ENCODE measurements at regions not wholly inside any gene's neighbourhood (a gene's known extent, or its start where the extent isn't known, plus 50 kb on each side); places are given as distances from the start of the nearest gene placed in this dataset.

DNA sequence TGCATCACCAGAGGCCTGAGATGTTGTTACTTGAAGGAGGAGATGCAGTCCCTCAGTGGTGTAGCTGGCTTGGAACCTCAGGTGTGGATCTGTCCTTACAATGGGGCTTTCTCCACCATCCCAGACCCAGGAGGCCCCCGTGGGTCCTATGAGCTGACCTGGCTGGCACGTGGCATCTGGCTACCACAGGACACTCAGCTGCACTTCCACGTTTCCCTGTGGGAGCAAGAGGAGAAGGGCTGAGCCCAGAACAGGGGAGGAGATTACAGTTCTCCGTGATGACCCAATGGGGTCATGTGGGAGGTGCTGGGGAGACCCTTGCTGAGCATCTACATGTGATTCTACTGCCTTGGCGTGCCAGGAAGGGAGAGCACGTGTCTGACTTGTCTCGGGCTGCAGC, 1448.4 kb downstream of the TBC1D22A start:
- ATAC-seq, result no peak

DNA sequence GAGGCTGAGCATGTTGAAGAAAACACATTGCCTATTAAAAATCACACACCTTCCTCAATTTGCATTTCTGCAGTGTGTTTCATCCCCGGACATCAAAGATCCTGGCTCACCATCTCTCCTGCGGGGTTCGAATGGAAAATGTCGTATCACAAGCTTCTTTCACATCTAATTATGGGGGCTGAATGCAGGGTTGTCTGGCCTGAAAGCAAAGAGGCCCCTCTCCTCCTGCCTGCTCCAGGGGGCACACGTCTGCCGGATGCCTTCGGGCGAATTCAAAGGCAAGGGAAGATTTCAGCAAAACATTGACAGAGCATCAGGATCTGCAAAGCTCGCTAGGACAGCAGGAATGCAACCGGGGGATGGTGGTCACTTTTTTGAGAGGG, 1447.7 kb downstream of the TBC1D22A start:
- no peak for ATAC-seq

- no peak for ATAC-seq
These were observed 1447.2 kb downstream of the TBC1D22A start for GRCh38 chr22:48209473-48210197.

GRCh38 chr22:48208894-48209293, 1446.4 kb downstream of the TBC1D22A start:
- no peak for ATAC-seq

DNA sequence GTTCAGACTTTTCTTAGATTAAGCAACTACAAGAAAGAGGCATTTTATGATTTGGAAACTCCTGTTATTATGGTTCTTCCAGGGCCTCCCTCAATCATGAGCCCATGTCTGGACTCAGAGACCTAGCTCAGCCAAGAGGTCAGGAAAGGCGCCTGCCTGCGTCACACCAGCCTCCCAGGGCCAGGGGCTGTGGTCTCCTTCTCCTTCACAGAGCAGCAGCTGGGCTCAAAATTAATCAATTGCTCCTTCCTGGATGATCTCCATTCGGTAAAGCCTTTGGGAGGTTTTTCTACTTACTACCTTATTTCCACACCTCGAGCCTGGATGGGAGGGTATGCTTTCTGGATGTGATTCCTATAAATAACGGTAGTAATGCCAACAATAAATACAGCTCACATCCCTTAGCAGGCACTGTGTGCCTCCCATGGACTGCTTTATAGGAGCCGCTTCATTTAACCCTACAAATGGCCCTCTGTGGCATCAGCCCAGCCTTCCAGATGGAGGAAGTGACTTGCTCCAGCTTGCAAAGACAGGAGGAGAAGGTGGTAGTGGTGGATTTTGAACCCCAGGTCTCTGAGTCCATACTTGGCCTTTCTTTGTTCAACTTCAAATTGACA, 1445.6 kb downstream of the TBC1D22A start:
- no peak for ATAC-seq

DNA sequence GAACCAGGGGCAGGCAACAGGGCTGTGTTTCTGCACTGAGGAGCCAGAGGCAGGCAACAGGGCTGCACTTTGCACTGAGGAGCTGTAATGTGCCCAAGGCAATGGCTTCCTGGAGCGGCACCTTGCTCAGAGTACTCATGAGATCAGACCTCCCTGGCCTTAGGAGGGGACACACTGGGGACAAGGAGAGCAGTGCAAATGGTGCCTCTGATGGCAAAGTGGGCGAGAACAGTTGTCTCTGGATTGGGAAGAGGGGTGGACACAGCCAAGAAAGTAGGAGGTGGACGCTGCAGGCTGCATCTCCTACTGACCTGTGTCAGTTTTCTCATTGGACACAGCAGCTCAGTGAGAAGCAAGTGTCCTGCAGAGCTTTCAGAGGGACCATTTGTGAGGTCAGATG, 1443.3 kb downstream of the TBC1D22A start:
- no peak for ATAC-seq

DNA sequence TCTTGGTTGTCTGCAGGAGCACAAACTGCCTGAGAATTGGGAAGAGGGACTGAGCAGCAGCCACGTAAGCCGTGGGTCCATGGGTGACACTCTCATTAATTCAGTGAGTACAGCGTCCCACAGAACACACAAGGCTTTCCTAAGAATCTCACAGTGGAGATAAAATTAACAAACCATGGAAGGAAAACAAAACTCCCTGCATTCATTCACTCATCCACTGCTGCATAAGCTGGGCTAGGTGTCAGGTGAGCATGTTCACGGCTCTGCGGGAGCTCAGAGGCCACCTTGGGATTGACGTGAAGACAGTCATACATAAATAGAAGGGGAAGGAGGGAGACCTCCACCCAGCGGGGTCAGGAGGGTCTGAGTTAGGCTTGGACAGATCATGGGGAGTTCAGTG, 1442.7 kb downstream of the TBC1D22A start:
- ATAC-seq, result no peak

GRCh38 chr22:48204296-48204695, 1441.8 kb downstream of the TBC1D22A start:
- no peak for ATAC-seq

DNA sequence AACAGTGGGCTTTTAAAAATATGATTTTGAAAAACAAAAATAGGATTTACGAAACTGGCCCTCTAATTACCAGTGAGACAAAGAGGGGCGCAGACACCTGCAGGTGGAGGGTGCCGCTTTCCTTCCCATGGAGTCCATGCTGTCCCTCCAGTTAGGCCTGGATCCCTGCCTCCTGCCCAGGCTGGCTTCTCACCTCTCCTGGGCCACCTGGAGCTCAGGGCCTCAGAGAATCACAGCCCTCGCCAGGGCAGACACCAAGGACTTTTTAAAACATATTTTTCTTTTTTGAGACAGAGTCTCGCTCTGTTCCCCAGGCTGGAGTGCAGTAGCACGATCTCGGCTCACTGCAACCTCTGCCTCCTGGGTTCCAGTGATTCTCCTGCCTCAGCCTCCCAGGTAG, 1437.2 kb downstream of the TBC1D22A start:
- ATAC-seq, result no peak

DNA sequence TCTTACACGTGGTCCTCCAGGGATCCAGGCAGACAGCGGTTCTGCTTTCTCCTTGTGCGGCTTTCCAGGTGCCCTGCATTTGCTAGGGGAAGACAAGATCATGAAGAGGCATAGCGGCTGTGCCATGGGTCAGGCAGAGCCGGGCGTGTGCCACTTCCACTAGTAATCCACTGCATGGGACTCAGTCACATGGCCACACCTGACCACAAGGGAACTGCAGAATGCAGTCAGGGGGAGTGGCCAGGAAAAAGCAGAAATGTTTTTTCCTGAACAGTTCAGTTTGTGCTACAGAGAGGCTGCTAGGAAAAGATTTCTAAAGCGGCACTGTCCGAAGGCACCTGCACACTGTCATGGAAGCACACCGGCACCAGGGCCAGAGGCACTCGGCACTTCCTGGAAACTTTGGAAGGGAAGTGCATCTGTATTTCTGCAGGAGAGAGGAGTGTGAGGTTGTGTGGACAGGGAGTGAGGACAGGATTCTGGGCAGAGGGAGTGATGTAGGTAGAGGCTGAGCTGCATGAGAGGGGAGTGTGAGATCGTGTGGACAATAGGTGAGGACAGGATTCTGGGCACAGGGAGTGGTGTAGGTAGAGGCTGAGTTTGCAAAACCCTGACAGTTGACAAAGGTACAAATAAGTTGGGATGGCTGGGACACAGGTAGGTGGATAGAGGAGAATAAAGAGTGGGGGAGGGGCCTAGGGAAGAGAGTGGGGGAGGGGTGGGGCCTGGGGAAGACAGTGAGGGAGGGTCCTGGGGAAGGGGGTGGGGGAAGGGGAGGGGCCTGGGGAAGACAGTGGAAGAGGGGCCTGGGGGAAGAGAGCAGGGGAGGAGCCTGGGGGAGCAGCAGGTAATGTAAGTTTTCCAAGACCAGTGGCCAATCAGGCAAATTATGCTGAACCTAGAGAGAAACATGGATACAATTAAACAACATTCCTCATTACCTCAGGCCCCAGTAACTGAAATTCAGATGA, 1436.3 kb downstream of the TBC1D22A start:
- ATAC-seq, result no peak

DNA sequence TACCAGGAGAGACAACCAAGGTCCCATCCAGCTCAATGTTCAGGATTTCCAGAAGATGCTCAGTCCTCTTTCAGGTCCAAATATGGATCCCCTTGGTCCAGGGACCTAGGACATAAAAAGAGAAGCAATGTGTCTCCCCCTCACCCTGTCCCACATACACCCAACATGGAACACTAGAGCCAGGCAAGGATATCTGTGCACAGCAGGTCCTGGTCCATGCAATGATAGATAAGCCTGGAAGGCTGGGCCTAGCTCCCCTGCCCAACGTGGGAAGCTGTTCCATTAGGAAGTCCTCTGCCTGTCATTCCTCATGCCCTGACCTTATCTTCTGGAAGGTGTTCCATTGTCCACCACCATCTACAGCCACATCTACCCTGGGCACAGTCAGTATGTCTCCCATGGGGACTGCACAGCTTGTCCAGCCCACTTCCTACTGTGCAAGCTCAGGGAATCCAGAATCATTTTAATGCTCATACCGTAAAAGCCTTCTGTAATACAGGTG, 1434.8 kb downstream of the TBC1D22A start:
- no peak for ATAC-seq

DNA sequence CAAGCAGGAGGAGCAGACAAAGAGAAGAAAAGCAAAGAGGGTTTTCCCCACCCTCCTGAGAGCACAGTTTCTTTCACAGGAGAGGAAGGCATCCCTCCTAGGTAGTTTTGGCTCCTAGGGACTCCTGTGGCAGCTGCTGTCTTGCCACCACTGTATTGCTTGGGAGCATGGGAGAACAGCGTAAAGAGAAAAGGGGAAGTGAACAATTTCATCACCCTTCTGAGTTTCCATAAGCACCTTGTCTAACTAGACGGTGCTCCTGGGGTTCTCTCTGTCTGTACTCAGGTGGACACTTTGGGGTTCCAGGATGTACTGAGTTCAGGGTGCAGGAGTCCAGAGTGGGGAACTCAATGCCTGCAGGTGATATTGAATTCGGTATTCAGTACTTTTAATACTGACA, 1430.5 kb downstream of the TBC1D22A start:
- no peak for ATAC-seq

GRCh38 chr22:48192071-48192470, 1429.6 kb downstream of the TBC1D22A start:
- no peak for ATAC-seq

DNA sequence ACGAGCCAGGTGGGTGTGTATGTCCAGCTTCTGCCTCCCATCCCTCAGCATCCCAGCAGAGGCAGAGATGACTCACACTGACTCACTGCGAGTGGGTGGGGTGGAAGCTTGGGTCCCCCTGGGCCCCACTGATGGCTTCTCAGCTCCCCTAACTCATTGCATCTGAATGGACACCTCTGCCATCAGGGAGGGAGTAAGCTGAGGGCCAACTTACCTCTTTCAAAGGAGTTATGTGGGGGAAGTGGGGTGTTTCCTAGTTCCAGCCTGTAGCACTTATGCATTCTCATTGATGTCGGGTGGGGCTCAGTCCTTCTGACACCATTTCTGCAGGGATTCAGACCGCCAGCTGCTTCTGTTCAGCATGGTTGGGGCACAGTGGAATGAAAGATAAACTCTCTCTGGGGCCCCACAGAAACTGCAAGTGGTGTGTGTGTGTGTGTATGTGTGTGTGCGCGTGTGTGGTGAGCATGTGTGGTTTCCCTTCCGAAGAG, 1425.8 kb downstream of the TBC1D22A start:
- no peak for ATAC-seq

DNA sequence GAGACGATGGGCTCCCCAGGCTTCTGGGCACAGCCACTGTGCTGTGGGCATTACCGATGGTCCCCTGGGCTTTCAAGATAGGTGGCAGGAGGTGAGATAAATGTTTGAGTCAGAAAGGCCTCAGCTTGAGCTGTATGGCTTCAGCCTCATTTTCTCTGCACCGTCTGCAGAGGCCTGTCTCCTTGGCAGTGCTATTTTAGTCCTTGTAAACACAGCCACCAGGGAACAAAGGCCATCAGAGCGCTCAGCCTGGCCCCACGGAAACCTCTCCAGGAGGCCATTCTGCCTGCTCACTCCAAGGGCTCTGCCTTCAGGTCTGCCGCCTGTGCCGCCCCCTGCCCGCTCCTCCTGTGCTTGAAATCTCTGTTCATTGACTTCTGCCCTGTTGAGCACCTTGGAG, 1424.9 kb downstream of the TBC1D22A start:
- no peak for ATAC-seq

DNA sequence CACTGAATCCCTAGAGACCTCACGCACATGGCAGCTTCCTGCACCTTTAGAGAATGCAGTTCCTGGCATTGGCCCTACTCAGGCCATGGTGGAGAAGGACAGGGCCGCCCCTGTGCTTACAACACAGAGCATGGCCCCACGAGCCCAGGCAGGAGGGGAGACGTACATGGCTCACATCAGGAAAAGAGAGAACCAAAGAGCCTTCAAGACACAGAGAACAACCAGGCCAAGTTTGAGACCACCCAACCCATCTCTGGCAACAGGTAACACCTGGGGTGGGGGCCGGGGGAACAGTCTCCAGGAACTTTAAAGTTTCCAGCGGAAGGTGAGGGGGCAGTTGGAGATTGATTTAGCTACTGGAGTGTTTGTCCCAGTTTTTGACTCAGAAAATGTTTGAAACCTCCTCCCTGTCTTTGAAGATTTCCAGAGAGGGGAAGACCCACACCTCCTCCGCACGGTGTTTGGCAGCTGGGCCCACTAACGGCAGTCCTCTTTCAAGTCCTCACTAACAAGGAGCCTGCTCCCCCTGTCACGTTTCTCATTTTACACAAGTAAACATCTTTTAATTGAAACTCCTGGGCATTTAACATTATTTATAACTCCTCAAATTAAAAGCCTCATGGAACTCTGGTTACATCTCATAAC, 1423.8 kb downstream of the TBC1D22A start:
- ATAC-seq, result no peak

DNA sequence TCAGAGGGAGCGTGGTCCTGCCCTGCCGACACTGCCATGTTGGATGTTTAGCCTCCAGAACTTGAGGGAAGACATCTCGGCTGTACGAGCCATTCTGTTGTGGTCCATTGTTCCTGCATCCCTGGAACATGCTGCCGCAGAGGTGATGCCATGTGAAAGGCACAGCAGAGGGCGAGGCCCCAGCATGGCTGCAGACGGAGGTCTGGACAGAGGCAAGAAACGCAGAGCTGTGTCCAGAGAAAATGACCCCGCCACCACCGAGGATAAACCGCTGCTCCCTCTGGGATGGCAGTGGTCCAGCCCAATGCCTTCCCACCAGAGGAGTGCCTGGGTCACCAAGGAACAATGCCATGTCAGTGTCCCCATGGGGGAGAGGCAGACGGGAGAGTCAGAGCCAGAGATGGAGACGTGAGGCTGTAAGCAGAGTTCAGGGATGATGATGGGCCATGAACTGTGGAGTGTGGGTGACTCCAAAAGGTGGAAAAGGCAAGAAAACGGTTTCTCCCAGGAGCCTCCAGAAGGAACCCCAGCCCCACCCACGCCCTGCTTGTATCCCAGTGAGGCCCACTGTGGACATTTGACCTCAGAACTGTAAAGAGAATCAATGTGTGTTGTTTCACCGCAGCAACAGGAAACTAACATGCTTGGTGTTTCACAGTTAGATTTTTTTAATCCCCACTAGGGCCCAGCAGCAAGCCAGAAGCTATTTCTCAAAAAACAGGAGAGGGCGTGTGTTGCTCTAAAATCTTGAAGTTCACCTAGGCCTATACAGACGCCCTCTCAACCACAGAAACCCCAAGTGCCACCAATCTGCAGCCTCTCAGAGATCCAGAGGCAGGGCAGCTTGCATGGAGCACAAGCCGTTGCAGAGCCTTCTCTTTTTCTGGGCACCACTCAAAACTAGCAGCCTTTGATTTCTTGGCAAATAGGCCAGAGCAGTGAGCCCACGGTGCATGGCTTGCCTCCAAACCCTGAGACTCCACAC, 1422.9 kb downstream of the TBC1D22A start:
- ATAC-seq, result no peak

GRCh38 chr22:48182846-48183805, 1420.7 kb downstream of the TBC1D22A start:
- no peak for ATAC-seq

DNA sequence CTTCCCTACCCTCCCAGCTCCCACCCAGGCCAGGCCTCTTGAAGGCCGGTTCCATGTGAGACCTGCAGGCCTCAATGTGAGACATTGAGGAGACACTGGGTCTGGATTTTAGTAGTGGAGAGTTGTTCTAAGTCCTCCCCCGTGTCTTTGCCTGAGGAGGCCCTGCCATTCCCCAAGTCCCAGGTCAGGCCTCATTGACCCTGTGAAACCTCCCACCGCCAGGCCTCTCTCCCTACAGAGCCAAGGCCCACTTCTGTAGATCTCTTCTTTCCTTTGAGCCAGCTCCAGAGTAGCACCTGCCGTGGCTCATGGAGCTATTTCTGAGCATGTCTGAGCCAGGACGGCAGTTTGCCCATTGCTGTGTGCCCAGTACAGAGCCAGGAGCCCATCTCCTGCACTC, 1419.6 kb downstream of the TBC1D22A start:
- no peak for ATAC-seq

Measured in activated CD4-positive, CD25-positive, alpha-beta regulatory T cell treated with anti-CD3 and anti-CD28 coated beads, Interleukin-2, amount 50 U/mL, for 24 hours (primary cell).